ENCODE measurements at regions not wholly inside any gene's neighbourhood (a gene's known extent, or its start where the extent isn't known, plus 50 kb on each side); places are given as distances from the start of the nearest gene placed in this dataset.

GRCh38 chr3:21059404-21059803, 691.6 kb downstream of the ZNF385D start:
- Histone ChIP-seq H2BK12ac (ENCODE audit: low read length) (no peak overlapping the region), H3K27me3 (ENCODE audit: insufficient read depth, low read length) (no peaks in the 10 kb centered on the region), H3K23ac (ENCODE audit: low read length) (no peak overlapping the region), H3K4me1 (ENCODE audit: control insufficient read depth in 1 of 2, insufficient read depth in 2 of 2, low read length in 2 of 2) (no peaks in the 10 kb centered on the region), H3K27ac (ENCODE audit: low read depth, low read length) (no peak overlapping the region), H3K4me3 (ENCODE audit: low read depth, low read length) (no peak overlapping the region), H2AK5ac (ENCODE audit: low read length) (no peak overlapping the region), H3K4me2 (ENCODE audit: low read length) (no peak overlapping the region), H4K12ac (ENCODE audit: low read depth, low read length) (no peak overlapping the region), H4K91ac (ENCODE audit: low read depth, low read length) (no peak overlapping the region), H2BK120ac (ENCODE audit: insufficient read depth, low read length, poor library complexity) (no peak overlapping the region), H2BK5ac (ENCODE audit: low read depth, low read length, poor library complexity) (no peak overlapping the region), H2AFZ (ENCODE audit: insufficient read depth, low read length, poor library complexity) (no peak overlapping the region), H3K79me2 (ENCODE audit: control insufficient read depth, insufficient read depth, low read length, poor library complexity) (no peaks in the 10 kb centered on the region), H3K18ac (ENCODE audit: low read length) (no peak overlapping the region), H3K9me3 (ENCODE audit: insufficient read depth, low read depth, low read length) (no peaks in the 10 kb centered on the region), H4K8ac (ENCODE audit: low read depth, low read length) (no peak overlapping the region), H3K79me1 (ENCODE audit: low read length) (no peaks in the 10 kb centered on the region), H3K14ac (ENCODE audit: low read length) (no peak overlapping the region), H3K4ac (ENCODE audit: low read depth, low read length) (no peak overlapping the region), H3K9ac (ENCODE audit: low read length) (no peak overlapping the region), H3K36me3 (ENCODE audit: control insufficient read depth in 1 of 2, insufficient read depth in 2 of 2, low read length in 2 of 2) (no peaks in the 10 kb centered on the region)
- WGBS (ENCODE audit: extremely low coverage, insufficient coverage, insufficient read length): no CpG with 5 or more reads among the region's 3 CpGs
- no peak for DNase-seq

- H2AK5ac ChIP-seq (ENCODE audit: low read length): no peak overlapping the region
- H2BK12ac ChIP-seq (ENCODE audit: low read length): no peak overlapping the region
- H3K36me3 ChIP-seq (ENCODE audit: control insufficient read depth in 1 of 2, insufficient read depth in 2 of 2, low read length in 2 of 2): no peaks in the 10 kb centered on the region
- H3K27me3 ChIP-seq (ENCODE audit: insufficient read depth, low read length): no peaks in the 10 kb centered on the region
- H3K27ac ChIP-seq (ENCODE audit: low read depth, low read length): no peak overlapping the region
- no peak overlapping the region for H3K9ac ChIP-seq (ENCODE audit: low read length)
- no peak overlapping the region for H2BK5ac ChIP-seq (ENCODE audit: low read depth, low read length, poor library complexity)
- no peak overlapping the region for H3K23ac ChIP-seq (ENCODE audit: low read length)
- no peaks in the 10 kb centered on the region for H3K9me3 ChIP-seq (ENCODE audit: insufficient read depth, low read depth, low read length)
- no peak overlapping the region for H4K91ac ChIP-seq (ENCODE audit: low read depth, low read length)
- H3K4me2 ChIP-seq (ENCODE audit: low read length): no peak overlapping the region
- DNase-seq: no peak
- H2BK120ac ChIP-seq (ENCODE audit: insufficient read depth, low read length, poor library complexity): no peak overlapping the region
- H2AFZ ChIP-seq (ENCODE audit: insufficient read depth, low read length, poor library complexity): no peak overlapping the region
- H3K4me1 ChIP-seq (ENCODE audit: control insufficient read depth in 1 of 2, insufficient read depth in 2 of 2, low read length in 2 of 2): no peaks in the 10 kb centered on the region
- H4K8ac ChIP-seq (ENCODE audit: low read depth, low read length): no peak overlapping the region
- no peak overlapping the region for H3K4ac ChIP-seq (ENCODE audit: low read depth, low read length)
- WGBS (ENCODE audit: extremely low coverage, insufficient coverage, insufficient read length): no CpG with 5 or more reads among the region's 1 CpG
- no peak overlapping the region for H3K14ac ChIP-seq (ENCODE audit: low read length)
- H4K12ac ChIP-seq (ENCODE audit: low read depth, low read length): no peak overlapping the region
- H3K4me3 ChIP-seq (ENCODE audit: low read depth, low read length): no peak overlapping the region
- H3K79me2 ChIP-seq (ENCODE audit: control insufficient read depth, insufficient read depth, low read length, poor library complexity): no peaks in the 10 kb centered on the region
- H3K18ac ChIP-seq (ENCODE audit: low read length): no peak overlapping the region
- H3K79me1 ChIP-seq (ENCODE audit: low read length): no peaks in the 10 kb centered on the region
These were observed 694.7 kb downstream of the ZNF385D start for GRCh38 chr3:21056293-21056692.

- H3K79me2 ChIP-seq (ENCODE audit: control insufficient read depth, insufficient read depth, low read length, poor library complexity): no peaks in the 10 kb centered on the region
- no peaks in the 10 kb centered on the region for H3K36me3 ChIP-seq (ENCODE audit: control insufficient read depth in 1 of 2, insufficient read depth in 2 of 2, low read length in 2 of 2)
- H4K91ac ChIP-seq (ENCODE audit: low read depth, low read length): no peak overlapping the region
- H3K27me3 ChIP-seq (ENCODE audit: insufficient read depth, low read length): no peaks in the 10 kb centered on the region
- no peak overlapping the region for H4K8ac ChIP-seq (ENCODE audit: low read depth, low read length)
- H3K79me1 ChIP-seq (ENCODE audit: low read length): no peaks in the 10 kb centered on the region
- no peak overlapping the region for H3K27ac ChIP-seq (ENCODE audit: low read depth, low read length)
- H4K12ac ChIP-seq (ENCODE audit: low read depth, low read length): no peak overlapping the region
- H2BK120ac ChIP-seq (ENCODE audit: insufficient read depth, low read length, poor library complexity): no peak overlapping the region
- no peak overlapping the region for H3K4me2 ChIP-seq (ENCODE audit: low read length)
- no peak overlapping the region for H3K23ac ChIP-seq (ENCODE audit: low read length)
- no peak overlapping the region for H3K4ac ChIP-seq (ENCODE audit: low read depth, low read length)
- H3K9ac ChIP-seq (ENCODE audit: low read length): no peak overlapping the region
- H3K9me3 ChIP-seq (ENCODE audit: insufficient read depth, low read depth, low read length): no peaks in the 10 kb centered on the region
- no peak overlapping the region for H3K4me3 ChIP-seq (ENCODE audit: low read depth, low read length)
- no peak overlapping the region for H2BK12ac ChIP-seq (ENCODE audit: low read length)
- DNase-seq: no peak
- H2AK5ac ChIP-seq (ENCODE audit: low read length): no peak overlapping the region
- H3K4me1 ChIP-seq (ENCODE audit: control insufficient read depth in 1 of 2, insufficient read depth in 2 of 2, low read length in 2 of 2): no peaks in the 10 kb centered on the region
- no peak overlapping the region for H3K18ac ChIP-seq (ENCODE audit: low read length)
- no peak overlapping the region for H2BK5ac ChIP-seq (ENCODE audit: low read depth, low read length, poor library complexity)
- H3K14ac ChIP-seq (ENCODE audit: low read length): no peak overlapping the region
- no peak overlapping the region for H2AFZ ChIP-seq (ENCODE audit: insufficient read depth, low read length, poor library complexity)
These were observed 696.0 kb downstream of the ZNF385D start for GRCh38 chr3:21055015-21055414.

GRCh38 chr3:21054064-21054463, 696.9 kb downstream of the ZNF385D start:
- H3K4ac ChIP-seq (ENCODE audit: low read depth, low read length): no peak overlapping the region
- no peak overlapping the region for H3K18ac ChIP-seq (ENCODE audit: low read length)
- no CpG with 5 or more reads among the region's 3 CpGs for WGBS (ENCODE audit: extremely low coverage, insufficient coverage, insufficient read length)
- H4K8ac ChIP-seq (ENCODE audit: low read depth, low read length): no peak overlapping the region
- H3K14ac ChIP-seq (ENCODE audit: low read length): no peak overlapping the region
- no peaks in the 10 kb centered on the region for H3K4me1 ChIP-seq (ENCODE audit: control insufficient read depth in 1 of 2, insufficient read depth in 2 of 2, low read length in 2 of 2)
- DNase-seq: no peak
- no peak overlapping the region for H2BK12ac ChIP-seq (ENCODE audit: low read length)
- H3K27ac ChIP-seq (ENCODE audit: low read depth, low read length): no peak overlapping the region
- H3K4me2 ChIP-seq (ENCODE audit: low read length): no peak overlapping the region
- no peaks in the 10 kb centered on the region for H3K79me2 ChIP-seq (ENCODE audit: control insufficient read depth, insufficient read depth, low read length, poor library complexity)
- H3K27me3 ChIP-seq (ENCODE audit: insufficient read depth, low read length): no peaks in the 10 kb centered on the region
- H2BK120ac ChIP-seq (ENCODE audit: insufficient read depth, low read length, poor library complexity): no peak overlapping the region
- H3K4me3 ChIP-seq (ENCODE audit: low read depth, low read length): no peak overlapping the region
- H4K91ac ChIP-seq (ENCODE audit: low read depth, low read length): no peak overlapping the region
- H3K9me3 ChIP-seq (ENCODE audit: insufficient read depth, low read depth, low read length): no peaks in the 10 kb centered on the region
- H3K36me3 ChIP-seq (ENCODE audit: control insufficient read depth in 1 of 2, insufficient read depth in 2 of 2, low read length in 2 of 2): no peaks in the 10 kb centered on the region
- no peaks in the 10 kb centered on the region for H3K79me1 ChIP-seq (ENCODE audit: low read length)
- H3K23ac ChIP-seq (ENCODE audit: low read length): no peak overlapping the region
- H3K9ac ChIP-seq (ENCODE audit: low read length): no peak overlapping the region
- H2AK5ac ChIP-seq (ENCODE audit: low read length): no peak overlapping the region
- no peak overlapping the region for H2BK5ac ChIP-seq (ENCODE audit: low read depth, low read length, poor library complexity)
- no peak overlapping the region for H2AFZ ChIP-seq (ENCODE audit: insufficient read depth, low read length, poor library complexity)
- H4K12ac ChIP-seq (ENCODE audit: low read depth, low read length): no peak overlapping the region

Data from trophoblast cell (in vitro differentiated cells and primary cell).